LNCaP clone FGC (cell line): ENCODE measurements at regions not wholly inside any gene's neighbourhood (a gene's known extent, or its start where the extent isn't known, plus 50 kb on each side); places are given as distances from the start of the nearest gene placed in this dataset.

Experiments used
- DNase-seq: peaks from one replicate; pipeline ENCODE4 v3.0.0-alpha.2; 2011; ENCODE audit warnings: low read depth
- H3K4me3 ChIP-seq: 2 replicates; pipeline ENCODE4 v1.5.1; 2011; ENCODE audit warnings: mild to moderate bottlenecking, low read depth, low read length, control low read depth
- CTCF ChIP-seq: IDR thresholded peaks from 2 replicates; pipeline ENCODE4 v1.5.1; 2012; ENCODE audit warnings: mild to moderate bottlenecking; ENCODE audit not compliant: control insufficient read depth, insufficient read depth; ENCODE audit errors: extremely low read depth

- DNase-seq, result no peak
- TF ChIP-seq CTCF, result no peak
- H3K4me3 ChIP-seq, result no peak overlapping the region
Measured at GRCh38 chr9:23606107-23606506, 219.9 kb downstream of the ELAVL2 start.

GRCh38 chr9:23608456-23608855, 217.6 kb downstream of the ELAVL2 start:
- no peak for TF ChIP-seq CTCF
- DNase-seq, result no peak
- H3K4me3 ChIP-seq, result no peak overlapping the region

- no peak overlapping the region for H3K4me3 ChIP-seq
- no peak for TF ChIP-seq CTCF
- DNase-seq, result no peak
Measured at GRCh38 chr9:23611869-23612268, 214.2 kb downstream of the ELAVL2 start.

GRCh38 chr9:23615569-23615968, 210.5 kb downstream of the ELAVL2 start:
- no peak overlapping the region for H3K4me3 ChIP-seq
- no peak for TF ChIP-seq CTCF
- DNase-seq, result no peak

GRCh38 chr9:23621188-23621587, 204.9 kb downstream of the ELAVL2 start:
- no peak overlapping the region for H3K4me3 ChIP-seq
- no peak for TF ChIP-seq CTCF
- no peak for DNase-seq

GRCh38 chr9:23621924-23622323, 204.1 kb downstream of the ELAVL2 start:
- no peak for TF ChIP-seq CTCF
- no peak overlapping the region for H3K4me3 ChIP-seq
- no peak for DNase-seq

- TF ChIP-seq CTCF, result no peak
- no peak overlapping the region for H3K4me3 ChIP-seq
- DNase-seq, result no peak
Measured at GRCh38 chr9:23622396-23622795, 203.6 kb downstream of the ELAVL2 start.
